ENCODE measurements at regions not wholly inside any gene's neighbourhood (a gene's known extent, or its start where the extent isn't known, plus 50 kb on each side); places are given as distances from the start of the nearest gene placed in this dataset.

DNA sequence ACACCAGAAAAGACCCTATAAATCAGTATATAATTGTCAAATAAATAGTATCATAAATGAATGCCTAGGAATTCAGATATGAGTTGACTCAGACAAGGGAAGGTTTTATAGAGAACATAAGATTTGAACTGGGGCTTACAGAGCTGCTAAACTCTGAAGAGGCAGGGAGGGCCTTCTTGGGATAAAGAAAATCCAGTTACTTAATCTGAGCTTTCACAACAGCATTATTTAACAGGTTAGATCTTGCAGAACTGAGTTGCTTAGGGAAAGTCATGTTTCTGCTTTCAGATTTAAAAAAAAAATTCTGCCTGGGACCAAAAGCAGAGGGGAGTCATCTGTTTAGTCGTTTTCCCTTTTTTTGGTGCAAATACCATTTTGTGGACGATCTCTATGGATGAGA, 594.8 kb upstream of the FZD8 start:
- H3K27ac ChIP-seq (ENCODE audit: low read depth, low read length, poor library complexity, severe bottlenecking), result no peak overlapping the region
- POLR2A ChIA-PET (ENCODE audit: low non-redundant PET), result no interaction called here
- H3K36me3 ChIP-seq (ENCODE audit: insufficient read depth, low read length, poor library complexity, severe bottlenecking), result no peaks in the 10 kb centered on the region
- H3K27me3 ChIP-seq (replicated peaks; ENCODE audit: insufficient read depth, low read depth, low read length, poor library complexity), result no peaks in the 10 kb centered on the region
- DNase-seq (ENCODE audit: low spot score), result no peak
- no peaks in the 10 kb centered on the region for H3K4me1 ChIP-seq (ENCODE audit: insufficient read depth, low read length, poor library complexity, severe bottlenecking)
- no TSS peak for BruUV-seq (replicated peaks)
- intact Hi-C loops (cut with micrococcal nuclease; ENCODE audit: unreplicated experiment), result no loop called here
- TF ChIP-seq, protein P1, sequence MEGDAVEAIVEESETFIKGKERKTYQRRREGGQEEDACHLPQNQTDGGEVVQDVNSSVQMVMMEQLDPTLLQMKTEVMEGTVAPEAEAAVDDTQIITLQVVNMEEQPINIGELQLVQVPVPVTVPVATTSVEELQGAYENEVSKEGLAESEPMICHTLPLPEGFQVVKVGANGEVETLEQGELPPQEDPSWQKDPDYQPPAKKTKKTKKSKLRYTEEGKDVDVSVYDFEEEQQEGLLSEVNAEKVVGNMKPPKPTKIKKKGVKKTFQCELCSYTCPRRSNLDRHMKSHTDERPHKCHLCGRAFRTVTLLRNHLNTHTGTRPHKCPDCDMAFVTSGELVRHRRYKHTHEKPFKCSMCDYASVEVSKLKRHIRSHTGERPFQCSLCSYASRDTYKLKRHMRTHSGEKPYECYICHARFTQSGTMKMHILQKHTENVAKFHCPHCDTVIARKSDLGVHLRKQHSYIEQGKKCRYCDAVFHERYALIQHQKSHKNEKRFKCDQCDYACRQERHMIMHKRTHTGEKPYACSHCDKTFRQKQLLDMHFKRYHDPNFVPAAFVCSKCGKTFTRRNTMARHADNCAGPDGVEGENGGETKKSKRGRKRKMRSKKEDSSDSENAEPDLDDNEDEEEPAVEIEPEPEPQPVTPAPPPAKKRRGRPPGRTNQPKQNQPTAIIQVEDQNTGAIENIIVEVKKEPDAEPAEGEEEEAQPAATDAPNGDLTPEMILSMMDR (conservative IDR thresholded peaks at IDR 0.05; ENCODE audit: low read depth, low read length), result no peak
- TF ChIP-seq EZH2 (IDR thresholded peaks at IDR 0.05; ENCODE audit: borderline replicate concordance, low read depth, low read length, poor library complexity, severe bottlenecking), result no peak
- CTCF ChIA-PET, result no interaction called here
- peaks cover 5% of the 10 kb centered on the region for H3K9me3 ChIP-seq (ENCODE audit: low read depth, low read length, poor library complexity, severe bottlenecking)
- no peak overlapping the region for H3K4me3 ChIP-seq (ENCODE audit: low read depth, low read length, poor library complexity, severe bottlenecking)

DNA sequence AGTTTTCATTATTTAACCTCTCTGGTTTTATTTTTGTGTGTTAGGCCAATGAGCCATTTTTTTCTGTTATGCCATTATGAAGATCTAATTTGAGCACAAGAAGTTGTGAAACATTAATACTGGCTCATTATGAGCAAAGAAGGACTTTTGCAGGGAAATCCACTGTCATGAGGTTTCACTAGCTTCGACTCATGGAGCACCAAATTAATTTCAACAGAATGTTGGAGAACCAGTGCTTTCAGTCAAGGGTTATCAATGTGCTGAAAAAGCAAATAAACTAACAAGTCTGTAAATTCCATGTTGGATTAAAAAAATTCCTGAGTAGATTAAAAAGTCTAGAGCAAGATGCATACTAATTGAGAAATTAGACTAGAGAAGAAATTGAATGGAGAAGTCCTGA, 594.2 kb upstream of the FZD8 start:
- no peak for DNase-seq (ENCODE audit: low spot score)
- ChIA-PET CTCF (no interaction called here), POLR2A (ENCODE audit: low non-redundant PET) (no interaction called here)
- H3K36me3 ChIP-seq (ENCODE audit: insufficient read depth, low read length, poor library complexity, severe bottlenecking), result no peaks in the 10 kb centered on the region
- no TSS peak for BruUV-seq (replicated peaks)
- no peak overlapping the region for H3K27ac ChIP-seq (ENCODE audit: low read depth, low read length, poor library complexity, severe bottlenecking)
- H3K4me3 ChIP-seq (ENCODE audit: low read depth, low read length, poor library complexity, severe bottlenecking), result no peak overlapping the region
- no peaks in the 10 kb centered on the region for H3K4me1 ChIP-seq (ENCODE audit: insufficient read depth, low read length, poor library complexity, severe bottlenecking)
- intact Hi-C loops (cut with micrococcal nuclease; ENCODE audit: unreplicated experiment), result no loop called here
- no peaks in the 10 kb centered on the region for H3K27me3 ChIP-seq (replicated peaks; ENCODE audit: insufficient read depth, low read depth, low read length, poor library complexity)
- TF ChIP-seq EZH2 (IDR thresholded peaks at IDR 0.05; ENCODE audit: borderline replicate concordance, low read depth, low read length, poor library complexity, severe bottlenecking), result no peak
- TF ChIP-seq, protein P1 (conservative IDR thresholded peaks at IDR 0.05; ENCODE audit: low read depth, low read length), result no peak
- H3K9me3 ChIP-seq (ENCODE audit: low read depth, low read length, poor library complexity, severe bottlenecking), result peaks cover 5% of the 10 kb centered on the region

DNA sequence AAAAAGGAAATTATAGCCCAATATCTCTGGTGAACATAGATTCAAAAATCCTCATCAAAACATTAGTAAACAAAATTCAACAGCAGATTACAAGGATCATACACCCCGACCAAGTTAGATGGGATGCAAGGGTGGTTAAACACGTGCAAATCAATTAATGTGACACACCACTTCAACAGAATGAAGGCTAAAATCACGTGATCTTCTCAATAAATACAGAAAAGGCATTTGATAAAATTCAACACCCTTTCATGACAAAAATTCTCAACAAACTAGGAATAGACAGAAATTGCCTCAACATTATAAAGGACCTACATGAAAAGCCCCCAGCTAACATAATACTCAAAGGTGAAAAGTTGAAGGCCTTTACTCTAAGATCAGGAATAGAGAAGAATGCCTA, 590.8 kb upstream of the FZD8 start:
- Histone ChIP-seq H3K36me3 (ENCODE audit: insufficient read depth, low read length, poor library complexity, severe bottlenecking) (no peaks in the 10 kb centered on the region), H3K27me3 (replicated peaks; ENCODE audit: insufficient read depth, low read depth, low read length, poor library complexity) (no peaks in the 10 kb centered on the region), H3K9me3 (ENCODE audit: low read depth, low read length, poor library complexity, severe bottlenecking) (no peaks in the 10 kb centered on the region), H3K4me1 (ENCODE audit: insufficient read depth, low read length, poor library complexity, severe bottlenecking) (no peaks in the 10 kb centered on the region), H3K4me3 (ENCODE audit: low read depth, low read length, poor library complexity, severe bottlenecking) (no peak overlapping the region), H3K27ac (ENCODE audit: low read depth, low read length, poor library complexity, severe bottlenecking) (no peak overlapping the region)
- intact Hi-C loops (cut with micrococcal nuclease; ENCODE audit: unreplicated experiment), result no loop called here
- POLR2A ChIA-PET (ENCODE audit: low non-redundant PET), result no interaction called here
- CTCF ChIA-PET, result no interaction called here
- TF ChIP-seq, protein P1 (conservative IDR thresholded peaks at IDR 0.05; ENCODE audit: low read depth, low read length), result no peak
- no peak for TF ChIP-seq EZH2 (IDR thresholded peaks at IDR 0.05; ENCODE audit: borderline replicate concordance, low read depth, low read length, poor library complexity, severe bottlenecking)
- no TSS peak for BruUV-seq (replicated peaks)
- no peak for DNase-seq (ENCODE audit: low spot score)

Measured in A673 (cell line).